Smooth muscle cell of the brain vasculature (primary cell): ENCODE measurements at regions not wholly inside any gene's neighbourhood (a gene's known extent, or its start where the extent isn't known, plus 50 kb on each side); places are given as distances from the start of the nearest gene placed in this dataset.

Experiments
- DNase-seq: peaks from one replicate; pipeline ENCODE4 v3.0.0-alpha.2; 2012; ENCODE audit warnings: low read depth, low spot score

DNA sequence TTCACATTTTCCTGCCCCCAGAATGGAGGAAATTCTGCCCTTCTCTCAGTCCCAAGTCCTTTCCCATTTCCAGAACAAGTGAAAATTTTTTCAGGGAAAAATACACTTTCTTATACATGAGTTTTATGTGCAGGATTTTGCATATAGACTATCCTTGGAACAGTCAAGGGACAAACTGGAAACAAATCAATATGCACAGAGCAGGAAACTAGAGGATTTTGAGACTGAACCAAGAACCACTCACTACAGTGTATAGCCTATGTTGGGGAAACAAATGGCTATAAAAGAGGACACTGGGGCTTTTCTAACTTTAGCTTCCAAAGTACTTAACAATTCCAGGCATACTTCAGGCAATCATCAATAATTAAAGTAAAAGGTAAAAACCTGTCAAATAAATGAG lies 1036.1 kb upstream of the ARRDC3 start:
- no peak for DNase-seq

DNA sequence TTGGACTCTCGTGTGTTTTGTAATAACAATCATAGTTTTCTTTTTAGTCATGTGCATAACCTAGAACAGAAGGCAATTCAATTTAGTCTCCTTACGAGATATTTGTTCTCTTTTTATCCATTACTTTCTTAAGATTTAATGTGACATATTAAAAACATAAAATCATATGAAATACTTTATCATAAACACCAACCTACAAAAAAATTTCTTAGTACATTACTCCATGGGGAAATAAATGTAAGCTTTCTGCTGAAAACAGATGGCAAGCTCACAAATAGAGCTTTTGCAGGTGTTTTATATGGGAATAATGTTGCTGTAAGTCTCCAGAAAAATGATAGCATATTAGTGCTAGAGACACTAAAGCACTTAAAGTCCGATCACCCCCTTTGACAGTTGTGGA lies 1035.2 kb upstream of the ARRDC3 start:
- no peak for DNase-seq

DNA sequence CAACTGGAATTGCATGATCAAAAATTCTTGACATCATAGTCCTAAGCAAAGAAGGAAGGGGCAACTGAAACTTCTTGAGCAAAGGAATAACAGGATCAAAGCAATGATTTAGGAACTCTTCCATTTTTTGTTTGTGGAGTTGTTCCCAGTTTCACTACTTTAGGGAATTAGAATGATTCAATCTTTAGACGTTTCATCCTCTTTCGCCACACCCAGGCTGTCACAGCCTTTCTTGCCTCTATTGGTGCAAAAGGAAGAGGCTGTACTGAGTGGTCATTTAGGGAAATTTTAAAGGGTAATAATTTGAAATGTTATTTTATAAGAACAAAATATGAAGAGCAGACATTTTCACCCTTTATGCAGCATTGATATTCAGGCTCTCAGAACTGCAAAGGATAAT lies 1026.0 kb upstream of the ARRDC3 start:
- no peak for DNase-seq

DNA sequence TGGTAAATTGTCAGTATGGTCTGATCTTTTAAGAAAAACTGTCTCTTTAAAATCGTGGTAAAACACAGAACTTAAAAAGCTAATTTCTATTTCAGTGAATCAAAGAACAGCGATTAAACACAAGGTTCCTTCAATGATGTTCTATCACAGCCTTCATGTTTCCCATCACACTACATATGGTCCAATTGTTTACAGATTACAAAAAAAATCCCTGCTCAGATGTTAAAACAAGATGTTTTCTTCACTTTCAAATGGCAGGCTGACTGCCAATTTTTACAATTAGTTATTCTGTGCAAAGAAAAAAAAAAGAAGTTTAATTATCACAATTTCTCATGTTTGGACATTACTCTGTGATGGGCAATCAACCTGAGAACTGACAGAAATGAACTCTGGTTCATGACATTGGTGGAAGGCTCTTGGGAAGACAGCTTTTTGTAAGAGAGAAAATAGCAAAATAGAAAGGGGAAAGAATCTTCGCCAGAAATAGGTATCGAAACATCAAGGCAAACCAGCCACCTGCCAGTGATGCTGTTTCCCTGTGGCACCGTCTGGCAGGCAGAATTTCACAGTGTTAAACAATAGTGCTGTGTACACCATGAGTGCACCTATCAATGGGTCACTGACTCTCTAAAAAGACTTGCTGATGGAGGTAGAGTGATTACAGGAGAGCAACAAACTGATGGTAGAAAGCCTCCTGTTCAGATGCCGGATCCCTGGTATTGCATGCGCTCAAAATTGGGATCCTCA lies 1020.0 kb upstream of the ARRDC3 start:
- no peak for DNase-seq

DNA sequence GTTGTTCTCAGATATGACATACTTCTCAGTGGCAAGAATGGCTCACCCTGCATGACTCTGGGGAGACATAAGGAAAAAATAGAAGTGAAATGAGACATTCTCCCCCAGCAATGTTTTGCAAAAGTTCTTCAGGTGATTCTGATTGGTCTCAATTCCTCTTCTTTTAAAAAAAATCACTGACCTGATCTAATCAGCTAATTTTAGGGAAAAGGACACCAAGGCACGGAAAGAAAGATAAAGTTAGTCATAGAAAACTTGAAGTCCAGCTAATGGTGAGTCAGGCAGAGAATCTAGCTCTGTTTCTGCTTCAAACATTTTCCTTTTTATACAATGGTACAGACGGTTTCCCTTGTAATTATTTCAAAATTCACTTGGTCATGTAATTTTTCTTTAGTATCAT lies 1018.9 kb upstream of the ARRDC3 start:
- DNase-seq: no peak

DNA sequence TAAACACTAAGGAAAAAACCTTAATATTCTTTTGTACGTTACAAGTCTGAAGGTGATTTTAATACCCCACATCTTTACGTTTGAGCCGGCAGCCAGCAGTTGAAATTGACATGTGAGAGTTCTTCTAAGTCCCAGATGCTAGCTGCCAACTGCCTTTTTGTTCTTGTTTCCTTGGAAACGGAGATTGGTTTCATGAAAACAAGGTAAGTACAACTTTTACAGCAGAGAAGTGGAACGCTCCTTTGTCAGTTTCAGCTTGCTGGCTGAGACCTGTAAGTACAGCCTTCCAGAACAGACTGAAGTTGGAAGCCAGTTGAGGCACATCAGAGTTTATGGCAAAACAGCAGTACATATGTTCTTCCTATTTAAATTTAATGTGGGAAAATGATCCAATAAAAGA lies 1018.4 kb upstream of the ARRDC3 start:
- DNase-seq: no peak

DNA sequence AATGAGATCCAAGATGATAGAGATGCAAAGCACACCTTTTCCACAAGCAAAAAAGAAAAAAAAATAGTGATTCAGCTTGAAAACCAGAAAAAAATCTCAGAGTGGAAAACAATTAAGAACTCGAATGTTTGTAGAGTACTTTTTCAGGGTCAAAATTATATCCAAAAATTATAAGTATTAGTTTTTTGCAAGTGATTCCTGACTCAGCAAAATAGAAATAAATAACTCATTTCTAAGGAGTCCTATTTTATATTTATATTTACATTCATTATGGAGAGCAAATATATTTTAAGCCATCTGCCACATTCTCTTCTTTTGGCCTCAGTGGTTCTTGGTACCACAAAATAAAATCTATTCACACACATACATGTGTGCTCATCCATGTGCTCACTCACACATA lies 1011.8 kb upstream of the ARRDC3 start:
- DNase-seq: no peak

DNA sequence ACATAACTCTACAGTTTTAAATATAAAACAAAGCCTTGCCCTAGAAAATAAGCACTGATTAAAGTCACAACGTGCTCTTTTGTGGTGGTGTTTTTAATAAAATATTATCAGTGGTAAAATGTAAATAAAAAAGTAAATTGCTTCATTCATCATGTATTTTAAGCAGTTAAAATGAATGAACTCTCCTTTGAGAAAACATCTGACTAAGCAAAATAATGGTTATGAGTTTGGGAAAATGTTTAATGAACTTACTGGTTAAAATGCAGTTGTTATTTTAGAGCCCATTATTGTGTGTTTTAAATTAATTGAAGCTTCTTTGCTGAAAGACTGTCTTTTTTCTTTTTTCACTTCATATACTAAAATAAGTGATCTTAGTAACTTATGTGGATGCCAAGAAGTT lies 1007.5 kb upstream of the ARRDC3 start:
- DNase-seq: no peak

DNA sequence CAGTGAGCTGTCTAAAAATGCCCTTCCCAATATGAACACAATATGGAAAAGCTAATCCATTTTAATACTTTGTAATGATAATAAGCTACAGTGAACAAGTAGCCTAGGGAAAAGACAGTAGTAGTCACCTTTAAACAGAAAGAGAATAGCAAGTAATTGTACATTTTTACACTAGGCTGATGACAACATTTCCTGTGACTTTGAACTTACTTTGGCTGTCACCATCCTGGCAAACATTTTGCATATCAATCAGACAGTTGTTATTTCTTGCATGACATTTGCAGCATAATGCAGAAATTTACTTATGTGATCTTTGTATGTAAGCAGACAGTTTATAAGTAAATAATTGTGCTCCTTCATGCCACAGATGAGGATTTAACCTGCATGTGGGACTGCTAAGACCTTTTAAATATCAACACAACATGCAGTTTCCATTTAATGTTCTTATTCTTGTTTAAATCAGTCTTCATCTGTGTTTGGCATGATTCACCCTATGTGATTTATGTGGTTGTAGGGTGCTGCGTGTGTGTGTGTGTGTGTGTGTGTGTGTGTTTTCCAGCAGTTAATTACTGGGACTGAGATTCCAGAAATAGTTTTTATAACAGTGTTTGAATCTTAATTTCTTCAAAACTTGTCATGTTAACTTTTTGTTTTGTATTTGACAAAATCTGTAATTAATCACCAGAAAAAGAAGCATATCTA lies 997.1 kb upstream of the ARRDC3 start:
- DNase-seq: no peak

DNA sequence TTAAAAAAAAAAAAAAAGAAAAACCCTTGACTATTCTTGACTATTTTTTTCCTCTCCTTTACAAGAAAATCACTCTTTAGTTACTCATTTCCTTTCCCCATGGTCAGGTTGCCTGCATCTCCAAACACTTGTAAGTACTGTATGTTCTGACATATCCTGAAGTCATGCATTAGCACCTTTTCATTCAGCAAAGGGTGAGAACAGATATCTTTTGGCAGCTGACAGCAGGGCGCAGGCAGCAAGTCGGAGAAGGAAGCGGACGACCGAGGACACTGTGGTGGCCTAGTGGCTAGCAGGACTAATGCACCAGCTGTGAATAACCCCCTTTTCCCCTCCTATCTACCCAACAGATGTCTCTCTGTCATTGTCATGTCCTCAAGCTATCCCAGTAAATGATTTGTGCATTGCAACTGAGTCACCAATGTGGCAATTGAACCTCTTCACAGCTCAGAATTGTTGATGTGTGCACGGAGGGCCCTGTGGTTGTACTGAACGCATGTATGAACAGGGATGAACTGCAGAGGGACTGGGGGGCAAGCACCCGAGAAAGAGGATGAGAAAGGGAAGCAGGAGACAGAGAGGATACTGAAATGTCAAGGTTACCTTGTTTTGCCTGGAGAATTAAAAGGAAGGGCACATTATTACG lies 996.0 kb upstream of the ARRDC3 start:
- DNase-seq: no peak

DNA sequence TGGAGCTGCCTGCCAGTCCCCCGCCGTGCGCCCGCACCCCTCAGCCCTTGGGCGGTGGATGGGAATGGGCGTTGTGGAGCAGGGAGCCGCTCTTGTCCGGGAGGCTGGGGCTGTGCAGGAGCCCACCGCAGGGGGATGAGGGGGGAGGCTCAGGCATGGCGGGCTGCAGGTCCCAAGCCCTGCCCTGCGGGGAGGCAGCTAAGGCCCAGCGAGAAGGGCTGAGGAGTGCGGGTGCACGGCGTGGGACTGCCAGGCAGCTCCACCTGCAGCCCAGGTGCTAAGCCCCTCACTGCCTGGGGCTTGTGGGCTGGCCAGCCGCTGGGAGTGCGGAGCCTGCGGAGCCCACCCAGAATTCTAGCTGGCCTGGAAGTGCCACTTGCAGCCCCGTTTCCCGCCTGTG lies 991.7 kb upstream of the ARRDC3 start:
- no peak for DNase-seq

DNA sequence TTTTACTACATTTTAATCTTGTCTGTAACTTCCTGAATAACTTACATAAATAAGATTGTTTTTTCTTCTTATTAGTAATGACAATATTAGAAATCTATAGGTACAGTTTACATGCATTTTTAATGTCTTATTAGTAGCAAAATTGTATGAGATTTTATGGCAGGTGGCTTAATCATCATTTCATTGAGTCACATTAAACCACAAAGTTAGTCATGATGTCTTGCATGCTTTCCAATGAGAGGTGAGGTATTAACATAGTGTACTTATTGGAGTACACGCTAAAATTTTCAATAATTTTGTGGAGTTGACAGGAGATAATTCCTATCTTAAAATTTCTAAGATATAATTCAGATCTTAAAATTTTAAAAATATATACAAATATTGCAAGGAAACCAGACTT lies 989.6 kb upstream of the ARRDC3 start:
- DNase-seq: no peak

DNA sequence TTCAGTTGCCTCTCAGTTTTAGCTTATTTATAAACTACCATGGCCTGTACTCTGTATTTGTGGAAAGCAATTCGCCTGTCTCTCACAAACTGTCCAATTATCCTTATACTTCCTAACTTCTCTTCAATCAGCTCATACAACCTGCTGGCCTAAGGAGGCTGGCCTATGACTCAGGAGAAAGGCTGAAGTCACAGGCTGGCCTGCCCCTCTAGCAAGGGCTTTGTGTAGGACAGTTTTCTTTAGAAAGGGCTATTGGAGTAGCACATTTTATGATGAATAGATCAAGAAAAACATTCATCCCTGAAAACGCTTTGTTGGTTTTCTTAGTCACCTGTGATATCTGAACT lies 988.7 kb upstream of the ARRDC3 start:
- DNase-seq: no peak

DNA sequence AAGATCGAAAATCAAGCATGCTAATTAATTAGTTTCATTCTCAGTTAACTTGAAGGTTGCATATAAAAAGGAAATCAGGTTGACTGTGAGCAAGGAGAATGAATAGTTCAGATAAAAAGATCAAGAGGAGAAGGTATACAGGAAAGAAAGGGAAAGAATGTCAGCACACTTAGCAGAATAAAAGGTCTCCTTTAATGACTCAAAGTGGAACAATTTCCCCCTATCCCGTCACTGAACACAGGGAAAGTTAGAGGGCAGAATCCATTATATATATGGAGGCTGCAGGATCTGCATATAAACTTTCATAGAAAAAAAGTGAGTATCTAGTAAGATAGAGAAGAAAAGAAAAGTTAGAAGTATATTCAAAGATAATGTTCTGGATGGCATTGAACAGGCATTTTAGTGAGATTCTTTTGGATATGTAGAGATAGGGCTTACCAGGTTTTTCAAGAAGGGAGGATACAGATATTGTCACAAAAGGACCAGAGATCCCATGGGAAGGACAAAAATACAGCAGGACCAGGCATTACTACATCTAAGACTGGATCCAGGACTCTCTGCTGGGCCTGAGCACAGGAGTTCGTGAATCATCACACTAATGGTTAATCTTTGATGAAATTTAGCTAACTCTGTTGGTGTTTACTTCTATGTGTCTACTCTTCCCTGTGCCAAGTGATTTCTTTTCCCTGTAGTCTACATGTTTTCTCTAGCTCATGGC lies 988.2 kb upstream of the ARRDC3 start:
- DNase-seq: no peak

DNA sequence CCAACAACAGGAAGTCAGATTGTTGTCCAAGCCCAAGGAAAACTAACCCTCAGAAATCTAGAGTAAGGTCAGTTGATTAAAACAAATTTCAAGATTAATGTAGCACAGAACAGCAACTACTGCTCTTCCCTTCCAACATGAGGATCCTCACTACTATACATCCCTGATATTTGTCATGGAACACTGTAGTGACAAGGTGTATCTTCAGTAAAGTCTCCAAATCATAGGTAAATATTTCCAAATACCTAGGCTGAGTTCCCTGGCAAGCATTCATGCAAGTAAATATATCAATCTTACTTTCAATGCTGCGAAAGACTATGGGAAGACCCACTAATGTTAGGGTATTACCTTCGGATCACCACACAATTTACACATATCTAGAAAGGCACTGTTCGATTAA lies 986.9 kb upstream of the ARRDC3 start:
- no peak for DNase-seq

DNA sequence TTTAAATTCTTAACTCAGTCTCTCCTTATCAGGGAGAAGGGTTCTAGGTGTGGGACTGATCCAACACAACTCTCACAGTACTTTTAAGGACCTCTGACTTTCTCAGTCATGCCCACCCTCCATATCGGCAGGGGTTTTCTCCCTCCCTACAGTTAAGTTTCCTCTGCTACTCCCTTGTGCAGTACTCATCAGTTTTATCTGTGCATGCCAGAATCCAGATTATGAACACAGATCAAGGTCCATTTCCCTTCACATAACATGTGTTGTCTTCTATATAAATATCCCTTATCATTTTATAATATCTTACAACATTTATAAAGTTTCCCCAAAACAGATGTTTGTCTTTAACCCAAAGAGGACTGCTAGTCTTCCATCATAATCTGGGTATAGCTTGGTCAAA lies 986.5 kb upstream of the ARRDC3 start:
- DNase-seq: no peak

DNA sequence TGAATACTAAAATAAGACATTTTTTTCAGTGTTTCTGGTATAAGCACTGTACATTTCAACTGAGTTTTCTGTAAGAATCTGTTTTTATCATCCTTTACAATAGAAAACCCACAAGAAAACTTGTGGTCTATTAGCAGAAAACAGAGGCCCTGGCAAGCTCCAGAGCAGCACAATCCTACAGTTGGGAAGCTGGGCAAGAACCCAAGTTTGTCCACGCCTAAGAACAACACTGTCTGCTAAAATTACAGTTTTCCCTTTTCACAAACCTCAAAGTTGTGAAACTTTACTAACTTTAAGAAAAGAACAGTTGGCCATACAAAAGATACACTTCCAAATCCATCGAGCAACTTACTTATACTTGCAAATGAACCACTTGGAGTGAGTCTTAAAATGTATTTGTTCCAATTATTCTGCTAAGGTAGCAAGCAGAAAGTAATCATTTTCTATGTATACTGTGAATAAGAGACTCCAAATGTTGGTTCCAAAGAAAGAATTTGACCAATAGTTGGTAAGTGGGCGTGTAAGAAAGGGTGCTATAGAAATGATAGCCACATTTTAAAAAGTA lies 982.0 kb upstream of the ARRDC3 start:
- DNase-seq: no peak

DNA sequence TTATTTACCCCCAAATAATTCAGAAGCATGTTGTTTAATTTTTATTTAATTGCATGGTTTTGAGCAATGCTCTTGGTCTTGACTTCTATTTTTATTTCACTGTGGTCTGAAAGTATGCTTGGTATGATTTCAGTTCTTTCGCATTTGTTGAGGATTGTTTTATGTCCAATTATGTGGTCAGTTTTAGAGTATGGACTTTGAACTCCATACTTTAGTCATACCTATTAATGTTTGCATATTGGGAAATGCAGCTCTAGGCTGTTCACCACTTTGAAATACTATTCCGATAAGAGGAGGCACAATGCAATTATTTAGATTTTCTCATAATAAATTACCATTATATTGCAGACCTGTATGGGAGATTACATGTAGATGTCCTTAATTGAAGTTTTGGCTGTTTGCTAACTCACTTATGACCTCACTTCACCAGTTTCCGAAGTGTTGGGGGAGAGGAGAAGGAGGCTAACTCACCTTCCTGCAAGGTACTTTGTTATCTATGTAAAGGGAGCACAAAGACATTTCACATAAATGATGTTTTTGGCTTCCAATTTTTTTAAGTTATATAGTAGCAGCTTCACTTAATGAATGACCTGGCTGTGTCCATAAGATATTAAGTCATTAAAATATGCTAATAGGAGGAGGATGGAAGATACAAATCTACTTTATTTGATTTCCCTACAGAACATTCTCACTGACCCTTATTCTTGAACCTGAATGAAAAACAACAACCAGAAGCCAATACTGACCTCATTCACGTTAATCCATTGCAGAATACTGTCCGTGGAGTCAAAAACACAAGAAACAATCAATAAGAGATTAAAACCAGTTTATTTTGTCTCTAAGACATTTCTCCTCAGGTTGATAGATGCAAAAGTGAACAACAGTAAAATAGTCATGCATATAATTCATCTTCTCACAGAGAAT lies 970.3 kb upstream of the ARRDC3 start:
- DNase-seq: no peak

DNA sequence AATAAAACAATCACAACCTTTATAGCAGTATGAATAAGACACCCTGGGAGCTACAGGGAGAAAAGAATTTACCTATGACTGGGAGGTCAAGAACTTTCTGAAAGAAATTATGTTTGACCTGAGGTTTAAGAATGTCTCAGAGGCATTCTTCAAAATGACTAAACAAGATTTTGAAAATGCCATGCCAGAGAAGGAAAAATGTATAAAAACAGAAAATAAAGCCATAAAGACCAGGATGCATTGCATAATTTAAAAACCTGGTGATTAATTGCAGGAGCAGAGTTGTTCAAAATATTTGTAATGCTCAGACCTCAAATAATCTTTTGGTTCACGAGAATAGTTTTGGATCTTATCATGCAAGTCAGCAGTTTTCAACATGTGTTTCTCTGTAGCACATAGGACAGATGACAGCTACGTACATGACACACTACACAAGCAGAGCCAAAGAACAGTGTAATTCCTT lies 954.7 kb upstream of the ARRDC3 start:
- no peak for DNase-seq

DNA sequence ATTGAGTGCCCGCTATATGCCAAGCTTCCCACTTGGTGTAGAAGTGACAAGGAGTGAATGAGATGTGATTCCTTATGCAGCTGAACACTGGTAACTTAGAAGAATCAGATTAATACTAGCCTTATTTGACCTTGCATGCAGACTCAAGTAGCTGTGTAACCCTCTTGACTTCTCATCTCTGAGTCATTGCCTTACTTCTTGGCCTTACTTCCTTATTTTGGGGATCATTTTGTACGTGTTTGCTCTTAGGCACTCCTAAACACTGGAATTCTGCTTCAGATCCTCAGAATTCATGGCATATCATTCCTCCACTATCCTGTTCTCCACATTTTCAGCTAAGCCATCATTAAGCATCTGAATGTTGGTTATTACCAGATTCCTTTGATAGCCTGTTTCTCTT lies 948.9 kb upstream of the ARRDC3 start:
- no peak for DNase-seq

DNA sequence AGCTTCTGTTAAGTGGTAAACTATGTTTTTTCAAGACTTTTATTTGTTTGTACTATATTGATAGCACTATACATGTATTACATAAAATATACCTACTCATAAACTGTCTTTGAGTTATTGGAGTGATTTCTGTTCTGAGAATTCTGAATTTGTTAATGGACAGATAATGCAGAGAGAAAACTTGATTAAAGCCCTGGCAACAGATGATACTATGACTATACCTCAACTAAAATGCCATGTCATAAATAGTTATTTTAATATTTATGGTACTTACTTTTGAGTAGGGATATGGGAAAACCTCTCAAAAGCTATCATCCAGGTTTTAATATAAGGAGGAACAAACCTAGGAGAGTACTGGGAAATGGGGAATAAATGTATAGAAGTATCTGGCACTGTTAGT lies 947.2 kb upstream of the ARRDC3 start:
- no peak for DNase-seq
